GM12872 (cell line): ENCODE measurements at regions not wholly inside any gene's neighbourhood (a gene's known extent, or its start where the extent isn't known, plus 50 kb on each side); places are given as distances from the start of the nearest gene placed in this dataset.

ENCODE experiments used
- CTCF ChIP-seq: IDR thresholded peaks from 3 replicates; pipeline ENCODE4 v1.5.1; 2011; ENCODE audit warnings: low read depth, mild to moderate bottlenecking, low read length, moderate library complexity; ENCODE audit not compliant: insufficient read depth

- TF ChIP-seq CTCF, result no peak
Measured at GRCh38 chr5:145520335-145520734, 314.8 kb downstream of the PRELID2 start.

GRCh38 chr5:145511351-145511750 is 323.8 kb downstream of the PRELID2 start:
- no peak for TF ChIP-seq CTCF

- no peak for TF ChIP-seq CTCF
Measured at GRCh38 chr5:145510769-145511168, 324.4 kb downstream of the PRELID2 start.

GRCh38 chr5:145510324-145510723 is 324.8 kb downstream of the PRELID2 start:
- TF ChIP-seq CTCF, result no peak

GRCh38 chr5:145509336-145510136 is 325.6 kb downstream of the PRELID2 start:
- TF ChIP-seq CTCF, result no peak

GRCh38 chr5:145506185-145506850 is 328.8 kb downstream of the PRELID2 start:
- no peak for TF ChIP-seq CTCF

GRCh38 chr5:145502906-145503305 is 332.2 kb downstream of the PRELID2 start:
- no peak for TF ChIP-seq CTCF
